ENCODE measurements at regions not wholly inside any gene's neighbourhood (a gene's known extent, or its start where the extent isn't known, plus 50 kb on each side); places are given as distances from the start of the nearest gene placed in this dataset.

DNA sequence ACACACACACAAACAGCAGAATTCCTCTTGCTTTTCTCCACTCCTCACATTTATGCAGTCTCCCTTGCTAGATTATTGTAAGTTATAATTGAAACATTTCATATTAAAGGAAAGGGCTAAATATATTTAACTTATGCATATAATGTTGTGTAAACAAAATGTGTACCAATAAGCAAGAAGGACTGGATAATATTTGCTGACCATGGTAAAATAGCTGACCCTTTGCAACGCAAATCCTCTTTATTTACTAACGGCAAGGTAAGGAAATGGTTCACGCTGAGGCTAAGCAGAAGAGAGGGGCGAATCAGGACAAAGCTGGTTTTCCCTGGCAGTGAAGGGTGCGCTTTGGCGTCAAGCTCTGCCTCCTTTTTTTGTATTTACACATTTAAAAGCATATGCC lies 154.2 kb upstream of the IRX4 start:
- TF ChIP-seq, protein P1, sequence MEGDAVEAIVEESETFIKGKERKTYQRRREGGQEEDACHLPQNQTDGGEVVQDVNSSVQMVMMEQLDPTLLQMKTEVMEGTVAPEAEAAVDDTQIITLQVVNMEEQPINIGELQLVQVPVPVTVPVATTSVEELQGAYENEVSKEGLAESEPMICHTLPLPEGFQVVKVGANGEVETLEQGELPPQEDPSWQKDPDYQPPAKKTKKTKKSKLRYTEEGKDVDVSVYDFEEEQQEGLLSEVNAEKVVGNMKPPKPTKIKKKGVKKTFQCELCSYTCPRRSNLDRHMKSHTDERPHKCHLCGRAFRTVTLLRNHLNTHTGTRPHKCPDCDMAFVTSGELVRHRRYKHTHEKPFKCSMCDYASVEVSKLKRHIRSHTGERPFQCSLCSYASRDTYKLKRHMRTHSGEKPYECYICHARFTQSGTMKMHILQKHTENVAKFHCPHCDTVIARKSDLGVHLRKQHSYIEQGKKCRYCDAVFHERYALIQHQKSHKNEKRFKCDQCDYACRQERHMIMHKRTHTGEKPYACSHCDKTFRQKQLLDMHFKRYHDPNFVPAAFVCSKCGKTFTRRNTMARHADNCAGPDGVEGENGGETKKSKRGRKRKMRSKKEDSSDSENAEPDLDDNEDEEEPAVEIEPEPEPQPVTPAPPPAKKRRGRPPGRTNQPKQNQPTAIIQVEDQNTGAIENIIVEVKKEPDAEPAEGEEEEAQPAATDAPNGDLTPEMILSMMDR (IDR thresholded peaks at IDR 0.05) = no peak
- TF ChIP-seq POLR2AphosphoS5 (IDR thresholded peaks at IDR 0.05) (no peak), POLR2A (IDR thresholded peaks at IDR 0.05) (no peak)

Measured in suprapubic skin (tissue), 4 donors.